ENCODE measurements at regions not wholly inside any gene's neighbourhood (a gene's known extent, or its start where the extent isn't known, plus 50 kb on each side); places are given as distances from the start of the nearest gene placed in this dataset.

GRCh38 chr3:22779737-22780136 lies 423.4 kb upstream of the UBE2E2 start:
- no peaks in the 10 kb centered on the region for H3K4me1 Mint-ChIP-seq
- H3K27ac Mint-ChIP-seq: no peak overlapping the region
- H3K27me3 Mint-ChIP-seq (ENCODE audit: low read depth, poor library complexity): no peaks in the 10 kb centered on the region
- no peak for TF ChIP-seq CTCF (IDR thresholded peaks at IDR 0.05)
- H3K36me3 Mint-ChIP-seq (ENCODE audit: low read depth): no peaks in the 10 kb centered on the region
- H3K4me3 Mint-ChIP-seq: no peak overlapping the region
- DNase-seq: no peak
- peaks cover 24% of the 10 kb centered on the region for H3K9me3 Mint-ChIP-seq

- no peak for DNase-seq
These were observed 410.6 kb upstream of the UBE2E2 start for GRCh38 chr3:22792533-22792932.

GRCh38 chr3:22795917-22796316 lies 407.2 kb upstream of the UBE2E2 start:
- Mint-ChIP-seq H3K27me3 (ENCODE audit: low read depth, poor library complexity) (no peaks in the 10 kb centered on the region), H3K4me3 (no peak overlapping the region), H3K36me3 (ENCODE audit: low read depth) (peaks cover under 1% of the 10 kb centered on the region), H3K9me3 (peaks cover 3% of the 10 kb centered on the region), H3K4me1 (no peaks in the 10 kb centered on the region), H3K27ac (no peak overlapping the region)
- DNase-seq: no peak
- TF ChIP-seq CTCF (IDR thresholded peaks at IDR 0.05): no peak

More at GRCh38 chr3:22792533-22792932, 410.6 kb upstream of the UBE2E2 start:
- no peaks in the 10 kb centered on the region for H3K4me1 Mint-ChIP-seq
- H3K9me3 Mint-ChIP-seq: no peaks in the 10 kb centered on the region
- no peaks in the 10 kb centered on the region for H3K36me3 Mint-ChIP-seq (ENCODE audit: low read depth)
- no peak for TF ChIP-seq CTCF (IDR thresholded peaks at IDR 0.05)
- no peak overlapping the region for H3K4me3 Mint-ChIP-seq
- no peaks in the 10 kb centered on the region for H3K27me3 Mint-ChIP-seq (ENCODE audit: low read depth, poor library complexity)
- H3K27ac Mint-ChIP-seq: no peak overlapping the region

- peaks cover 17% of the 10 kb centered on the region for H3K9me3 Mint-ChIP-seq
- no peaks in the 10 kb centered on the region for H3K4me1 Mint-ChIP-seq
- no peak overlapping the region for H3K4me3 Mint-ChIP-seq
- H3K36me3 Mint-ChIP-seq (ENCODE audit: low read depth): peaks cover 10% of the 10 kb centered on the region
- no peaks in the 10 kb centered on the region for H3K27me3 Mint-ChIP-seq (ENCODE audit: low read depth, poor library complexity)
- no peak for DNase-seq
- TF ChIP-seq CTCF (IDR thresholded peaks at IDR 0.05): no peak
- H3K27ac Mint-ChIP-seq: no peak overlapping the region
These were observed 404.7 kb upstream of the UBE2E2 start for GRCh38 chr3:22798461-22798860.

GRCh38 chr3:22819209-22819608 lies 383.9 kb upstream of the UBE2E2 start:
- Mint-ChIP-seq H3K4me3 (no peak overlapping the region), H3K27me3 (ENCODE audit: low read depth, poor library complexity) (no peaks in the 10 kb centered on the region), H3K36me3 (ENCODE audit: low read depth) (no peaks in the 10 kb centered on the region), H3K9me3 (peaks cover 16% of the 10 kb centered on the region), H3K27ac (no peak overlapping the region), H3K4me1 (peaks cover 5% of the 10 kb centered on the region)
- DNase-seq: no peak
- no peak for TF ChIP-seq CTCF (IDR thresholded peaks at IDR 0.05)

- H3K27ac Mint-ChIP-seq: no peak overlapping the region
- no peak overlapping the region for H3K4me3 Mint-ChIP-seq
- DNase-seq: no peak
- H3K36me3 Mint-ChIP-seq (ENCODE audit: low read depth): no peaks in the 10 kb centered on the region
- no peaks in the 10 kb centered on the region for H3K9me3 Mint-ChIP-seq
- H3K4me1 Mint-ChIP-seq: no peaks in the 10 kb centered on the region
- H3K27me3 Mint-ChIP-seq (ENCODE audit: low read depth, poor library complexity): peaks cover 3% of the 10 kb centered on the region
- TF ChIP-seq CTCF (IDR thresholded peaks at IDR 0.05): no peak
These were observed 368.1 kb upstream of the UBE2E2 start for GRCh38 chr3:22835041-22835440.

Data from nephron progenitor cell (in vitro differentiated cells).